ENCODE measurements at regions not wholly inside any gene's neighbourhood (a gene's known extent, or its start where the extent isn't known, plus 50 kb on each side); places are given as distances from the start of the nearest gene placed in this dataset.

- TF ChIP-seq POLR2A (IDR thresholded peaks at IDR 0.05): no peak
- TF ChIP-seq CTCF (IDR thresholded peaks at IDR 0.05): no peak
- TF ChIP-seq POLR2AphosphoS5 (IDR thresholded peaks at IDR 0.05; ENCODE audit: insufficient read depth in 1 of 2, low read depth in 1 of 2): no peak
These were observed 628.8 kb upstream of the ADAMTS5 start for GRCh38 chr21:27595716-27596115.

Data from vagina (tissue), 2 donors.